HCT116 (cell line): ENCODE measurements at regions not wholly inside any gene's neighbourhood (a gene's known extent, or its start where the extent isn't known, plus 50 kb on each side); places are given as distances from the start of the nearest gene placed in this dataset.

Experiments used
- ATAC-seq: fragments of 200-7000 bp; cut with Tn5 transposase; 2 replicates; pipeline ENCODE4 v1.9.1; 2020; ENCODE audit warnings: mild to moderate bottlenecking, moderate library complexity
- BruUV-seq: library from RNA; stranded (reverse); fragments of 400-500 nt; replicated peaks from 2 replicates; lab custom pipeline; 2021; lab: Mats Ljungman, UMichigan
- CTCF ChIA-PET: fragments of 300-600 bp; sonication (Branson Sonifier 250); formaldehyde crosslinking; loops from one replicate; lab custom pipeline; 2021; ENCODE audit warnings: antibody characterized with exemption; lab: Charles Lee
- POLR2A ChIA-PET: fragments of 300-600, 350-600 bp; sonication (Branson Sonifier 250); formaldehyde crosslinking; loops from one replicate; lab custom pipeline; 2021; ENCODE audit warnings: antibody characterized with exemption; lab: Charles Lee
- RAD21 ChIA-PET, 2 experiments: fragments of 300-600 bp; sonication (Branson Sonifier 250); formaldehyde crosslinking; loops; one replicate each; lab custom pipeline; 2023; ENCODE audit warnings: low total read pairs in 2 of 2; ENCODE audit not compliant: uncharacterized antibody in 2 of 2, unreplicated experiment in 2 of 2, low non-redundant PET in 1 of 2; lab: Charles Lee
- DNase-seq: peaks from one replicate; pipeline ENCODE4 v3.0.0-alpha.2; 2010; ENCODE audit warnings: low read depth, low spot score
- H2AFZ ChIP-seq: fragments of 200-600 bp; shearing (Covaris generic), sonication (generic); 2 replicates; pipeline ENCODE4 v1.6.1; 2017; ENCODE audit warnings: low read depth, mixed run types, mixed read lengths, antibody characterized with exemption, low read length; ENCODE audit not compliant: poor library complexity, severe bottlenecking
- H3K27ac ChIP-seq: 2 replicates; pipeline ENCODE4 v1.5.1; 2012; ENCODE audit warnings: low read depth, low read length
- H3K27me3 ChIP-seq: fragments of 200-600 bp; sonication (generic); 2 replicates; pipeline ENCODE4 v1.6.1; 2016; ENCODE audit warnings: mixed run types, low read length, mixed read lengths; ENCODE audit not compliant: insufficient read depth
- H3K36me3 ChIP-seq, 2 experiments: fragments of 200-500 bp in 1 of 2; fragments of 200-600 bp in 1 of 2; sonication (Bioruptor generic) in 1 of 2; sonication (generic) in 1 of 2; 2 replicates each; pipeline versions ENCODE4 v1.5.1 to v1.6.1; 2014 to 2016; ENCODE audit warnings: low read length in 2 of 2, inconsistent platforms in 1 of 2, mixed read lengths in 1 of 2, mixed run types in 1 of 2; ENCODE audit not compliant: insufficient read depth in 2 of 2, control insufficient read depth in 1 of 2
- H3K4me1 ChIP-seq, 2 experiments: fragments of 200-600 bp in 1 of 2; sonication (generic) in 1 of 2; 2 replicates each; pipeline versions ENCODE4 v1.5.1 to v1.6.1; 2012 to 2017; ENCODE audit warnings: low read length in 2 of 2, inconsistent platforms in 1 of 2, mild to moderate bottlenecking in 1 of 2, mixed read lengths in 1 of 2, mixed run types in 1 of 2, moderate library complexity in 1 of 2; ENCODE audit not compliant: insufficient read depth in 2 of 2, control insufficient read depth in 1 of 2
- H3K4me2 ChIP-seq: fragments of 200-600 bp; sonication (generic); 2 replicates; pipeline ENCODE4 v1.6.1; 2017; ENCODE audit warnings: mixed run types, low read length, mixed read lengths
- H3K4me3 ChIP-seq, 2 experiments: fragments of 200-600 bp in 1 of 2; sonication (generic) in 1 of 2; replicated peaks in 1 of 2; 2 replicates each; pipeline ENCODE4 v1.5.1; 2011 to 2016; ENCODE audit warnings: low read length in 2 of 2, control low read depth in 1 of 2, low read depth in 1 of 2, mild to moderate bottlenecking in 1 of 2, mixed read lengths in 1 of 2, mixed run types in 1 of 2
- H3K79me2 ChIP-seq: fragments of 200-600 bp; sonication (generic); 2 replicates; pipeline ENCODE4 v1.6.1; 2017; ENCODE audit warnings: mild to moderate bottlenecking, mixed run types, low read length, moderate library complexity, mixed read lengths; ENCODE audit not compliant: insufficient read depth
- H3K9ac ChIP-seq: fragments of 200-600 bp; sonication (generic); 2 replicates; pipeline ENCODE4 v1.6.1; 2016; ENCODE audit warnings: low read length, mixed read lengths
- H3K9me2 ChIP-seq: fragments of 200-600 bp; sonication (generic), shearing (Covaris generic); 2 replicates; pipeline ENCODE4 v1.6.1; 2017; ENCODE audit warnings: mixed run types, mild to moderate bottlenecking, moderate library complexity; ENCODE audit not compliant: insufficient read depth
- H3K9me3 ChIP-seq, 2 experiments: fragments of 200-500 bp in 1 of 2; fragments of 200-600 bp in 1 of 2; sonication (Bioruptor generic) in 1 of 2; sonication (generic) in 1 of 2; 2 replicates each; pipeline ENCODE4 v1.6.1; 2014 to 2017; ENCODE audit warnings: low read length in 2 of 2, mixed read lengths in 2 of 2, inconsistent platforms in 1 of 2, low read depth in 1 of 2, mild to moderate bottlenecking in 1 of 2, mixed run types in 1 of 2, moderate library complexity in 1 of 2; ENCODE audit not compliant: control insufficient read depth in 1 of 2, insufficient read depth in 1 of 2
- H4K20me1 ChIP-seq: fragments of 200-600 bp; sonication (generic), shearing (Covaris generic); 2 replicates; pipeline ENCODE4 v1.6.1; 2017; ENCODE audit warnings: mixed run types, mild to moderate bottlenecking, moderate library complexity; ENCODE audit not compliant: insufficient read depth
- ATF3 ChIP-seq: IDR thresholded peaks from 2 replicates; pipeline ENCODE4 v1.6.1; 2012
- CBX3 ChIP-seq: IDR thresholded peaks from 2 replicates; pipeline ENCODE4 v1.6.1; 2012; ENCODE audit warnings: low read depth
- EGR1 ChIP-seq: IDR thresholded peaks from 2 replicates; pipeline ENCODE4 v1.6.1; 2012; ENCODE audit warnings: low read depth
- ELF1 ChIP-seq: IDR thresholded peaks from 2 replicates; pipeline ENCODE4 v1.6.1; 2012; ENCODE audit warnings: low read depth, borderline replicate concordance
- EZH2 ChIP-seq: fragments of 200-600 bp; sonication (generic); IDR thresholded peaks from 2 replicates; pipeline ENCODE4 v1.6.1; 2017; ENCODE audit warnings: antibody characterized with exemption, mixed run types
- EZH2phosphoT487 ChIP-seq: fragments of 200-600 bp; IDR thresholded peaks from 2 replicates; pipeline ENCODE4 v1.6.1; 2018; ENCODE audit warnings: antibody characterized with exemption, borderline replicate concordance
- FOSL1 ChIP-seq: IDR thresholded peaks from 2 replicates; pipeline ENCODE4 v1.6.1; 2012; ENCODE audit warnings: low read depth
- JUND ChIP-seq: IDR thresholded peaks from 2 replicates; pipeline ENCODE4 v1.6.1; 2012
- MAX ChIP-seq: IDR thresholded peaks from 2 replicates; pipeline ENCODE4 v1.6.1; 2012
- POLR2AphosphoS5 ChIP-seq: IDR thresholded peaks from 2 replicates; pipeline ENCODE4 v1.6.1; 2011; ENCODE audit warnings: mild to moderate bottlenecking, low read depth, low read length, moderate library complexity
- RAD21 ChIP-seq: IDR thresholded peaks from 2 replicates; pipeline ENCODE4 v1.6.1; 2012; ENCODE audit warnings: low read depth, mild to moderate bottlenecking
- REST ChIP-seq: IDR thresholded peaks from 2 replicates; pipeline ENCODE4 v1.6.1; 2012; ENCODE audit warnings: low read depth
- SIN3A ChIP-seq: IDR thresholded peaks from 2 replicates; pipeline ENCODE4 v1.6.1; 2012; ENCODE audit warnings: low read depth
- TCF7L2 ChIP-seq: IDR thresholded peaks from 2 replicates; pipeline ENCODE4 v1.7.0; 2011; ENCODE audit warnings: borderline replicate concordance, inconsistent platforms; ENCODE audit not compliant: insufficient read depth, insufficient read length; ENCODE audit errors: extremely low read depth
- YY1 ChIP-seq: IDR thresholded peaks from 2 replicates; pipeline ENCODE4 v1.6.1; 2011; ENCODE audit warnings: low read length, low read depth, moderate library complexity, mild to moderate bottlenecking; ENCODE audit not compliant: insufficient replicate concordance; ENCODE audit errors: extremely low read depth
- ZFX ChIP-seq: fragments of 450-650 bp; IDR thresholded peaks from 2 replicates; pipeline ENCODE4 v1.6.1; 2017
- intact Hi-C: fragments of 100-400 bp; cut with micrococcal nuclease; formaldehyde crosslinking; loops from 2 replicates; pipeline ENCODE4 v1.10.0; 2022

GRCh38 chr2:82333697-82334096 is 2029.1 kb upstream of the LRRTM1 start:
- Histone ChIP-seq H3K27ac (no peak overlapping the region), H3K36me3 (no peaks in the 10 kb centered on the region), H2AFZ (no peak overlapping the region), H4K20me1 (no peaks in the 10 kb centered on the region), H3K79me2 (no peaks in the 10 kb centered on the region)
- ChIA-PET CTCF (no interaction called here), RAD21 (no interaction called here)
- BruUV-seq, result no TSS peak
- DNase-seq, result no peak
- TF ChIP-seq POLR2AphosphoS5 (no peak), RAD21 (no peak), ZFX (no peak), EZH2 (no peak), ELF1 (no peak), TCF7L2 (no peak), ATF3 (no peak), CBX3 (no peak), FOSL1 (no peak), REST (no peak), MAX (no peak), JUND (no peak), EZH2phosphoT487 (no peak), SIN3A (no peak), EGR1 (no peak), YY1 (no peak)
- TF ChIP-seq, all 23 proteins: peak for 0
- Histone ChIP-seq H3K4me1 (no peaks in the 10 kb centered on the region), H3K9me2 (no peaks in the 10 kb centered on the region; the same call in 1 of the 2 replicates), H3K9me3 (no peaks in the 10 kb centered on the region), H3K4me3 (no peak overlapping the region), H3K27me3 (no peaks in the 10 kb centered on the region), H3K4me2 (no peak overlapping the region), H3K9ac (no peak overlapping the region)
- intact Hi-C loops, result no loop called here
- no peak for ATAC-seq
- POLR2A ChIA-PET, result no interaction called here
